ENCODE measurements at regions not wholly inside any gene's neighbourhood (a gene's known extent, or its start where the extent isn't known, plus 50 kb on each side); places are given as distances from the start of the nearest gene placed in this dataset.

DNA sequence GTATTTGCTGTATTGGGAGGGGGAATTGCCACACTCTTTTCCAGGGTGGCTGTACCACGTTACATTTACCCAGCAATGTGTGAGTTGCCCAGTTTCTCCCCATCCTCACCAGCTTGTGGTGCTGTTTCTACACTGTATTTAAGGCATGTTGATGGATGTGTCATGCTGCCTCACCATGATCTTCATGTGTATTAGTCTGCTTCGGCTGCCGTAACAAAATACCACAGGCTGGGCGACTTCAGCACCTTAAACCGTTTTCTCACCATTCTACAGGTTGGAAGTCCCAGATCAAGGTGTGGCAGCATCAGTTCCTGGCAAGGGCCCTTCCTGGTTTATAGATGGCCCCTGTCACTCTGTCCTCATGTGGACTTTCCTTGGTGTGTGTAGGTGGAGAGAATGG is 169.7 kb downstream of the IGLL1 start:
- no peak for DNase-seq (ENCODE audit: low read depth, low spot score)

DNA sequence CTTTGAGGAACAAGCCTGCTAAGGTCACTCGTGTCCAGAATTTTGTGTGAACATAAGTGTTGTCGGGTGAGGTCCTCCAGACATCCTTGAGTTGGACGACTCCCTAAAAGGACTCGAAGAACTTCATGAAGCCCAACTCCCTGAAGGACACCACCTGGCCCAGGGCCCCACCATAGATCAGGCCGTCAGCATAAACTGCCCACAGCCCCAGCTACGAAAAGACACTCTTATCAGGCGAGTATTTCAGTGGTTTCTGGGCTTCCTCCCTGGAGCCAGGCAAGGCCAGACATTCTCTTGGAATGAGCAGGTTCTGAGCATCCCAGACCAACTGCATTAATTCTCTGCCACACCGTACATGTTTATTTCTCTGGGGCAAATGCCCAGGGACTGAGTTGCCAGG is 170.1 kb downstream of the IGLL1 start:
- no peak for DNase-seq (ENCODE audit: low read depth, low spot score)

DNA sequence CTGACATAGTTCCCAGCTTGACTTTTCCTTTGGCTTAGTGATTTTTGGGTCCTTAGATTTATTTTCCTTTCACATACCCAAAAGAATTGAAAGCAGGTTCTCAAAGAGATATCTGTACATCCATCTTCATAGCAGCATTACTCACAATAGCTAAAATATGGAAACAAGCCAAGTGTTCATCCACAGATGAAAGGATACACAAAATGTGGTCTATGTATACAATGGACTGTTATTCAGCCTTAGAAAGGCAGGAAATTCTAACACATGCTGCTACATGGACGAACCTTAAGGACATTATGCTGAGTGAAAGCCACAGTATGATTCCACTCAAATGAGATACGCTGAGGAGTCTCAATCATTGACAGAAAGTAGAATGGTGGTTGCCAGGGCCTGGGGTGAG is 171.8 kb downstream of the IGLL1 start:
- no peak for DNase-seq (ENCODE audit: low read depth, low spot score)

DNA sequence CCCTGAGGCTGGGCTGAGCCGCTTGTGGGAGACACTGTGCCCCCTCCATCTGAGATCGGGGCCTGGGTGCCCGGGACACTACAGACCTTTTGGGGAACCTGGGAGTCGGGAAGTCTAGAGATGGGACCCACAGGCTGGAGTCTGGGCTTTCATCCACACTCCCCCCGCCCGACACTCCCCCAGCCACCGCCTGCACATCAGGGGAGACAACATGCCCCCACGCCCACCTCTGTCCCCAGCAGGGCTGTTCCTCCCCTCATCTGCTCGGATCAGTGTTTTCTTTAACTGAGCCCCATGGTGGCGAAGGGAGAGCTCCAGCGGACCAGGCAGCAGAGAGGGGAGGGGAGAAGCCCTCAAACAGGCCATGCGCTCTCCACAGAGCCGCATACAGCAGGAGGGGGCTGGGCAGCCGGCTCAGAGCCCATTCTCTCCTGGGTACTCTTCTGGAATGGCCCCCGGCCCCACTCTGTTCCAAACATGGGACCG is 174.7 kb downstream of the IGLL1 start:
- DNase-seq (ENCODE audit: low read depth, low spot score), result no peak

DNA sequence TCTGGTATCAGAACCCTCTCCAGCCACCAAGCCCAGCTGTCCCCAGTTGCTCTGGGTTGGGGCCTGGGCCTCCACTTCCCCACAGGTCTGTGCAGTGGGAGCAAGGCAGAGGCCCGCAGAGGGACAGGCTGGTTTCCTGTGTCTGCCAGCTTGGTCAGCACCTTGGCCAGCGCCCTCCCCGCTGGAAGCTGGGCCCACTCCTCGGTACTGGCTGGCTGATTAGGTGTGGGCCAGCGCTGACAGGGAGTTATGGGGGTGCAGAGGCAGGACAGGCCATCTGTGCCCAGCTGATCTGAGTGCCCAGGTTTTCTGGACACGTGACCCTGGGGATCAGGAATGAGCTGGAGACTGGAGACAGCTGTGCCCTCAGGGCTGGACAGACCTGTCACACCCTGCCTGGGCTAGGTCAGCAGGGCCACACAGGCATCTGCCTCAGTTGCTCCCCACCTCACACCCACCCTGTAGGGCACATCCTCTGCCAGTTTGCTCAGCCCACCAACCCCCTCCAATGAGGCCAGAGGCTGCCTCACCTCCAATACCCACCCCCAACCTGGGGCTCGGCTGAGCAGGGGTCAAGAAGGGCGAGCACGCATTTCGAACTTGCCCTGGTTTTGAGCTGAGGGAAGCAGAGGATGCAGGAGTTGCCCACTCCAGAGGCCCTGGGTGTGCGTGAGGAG is 175.3 kb downstream of the IGLL1 start:
- no peak for DNase-seq (ENCODE audit: low read depth, low spot score)

DNA sequence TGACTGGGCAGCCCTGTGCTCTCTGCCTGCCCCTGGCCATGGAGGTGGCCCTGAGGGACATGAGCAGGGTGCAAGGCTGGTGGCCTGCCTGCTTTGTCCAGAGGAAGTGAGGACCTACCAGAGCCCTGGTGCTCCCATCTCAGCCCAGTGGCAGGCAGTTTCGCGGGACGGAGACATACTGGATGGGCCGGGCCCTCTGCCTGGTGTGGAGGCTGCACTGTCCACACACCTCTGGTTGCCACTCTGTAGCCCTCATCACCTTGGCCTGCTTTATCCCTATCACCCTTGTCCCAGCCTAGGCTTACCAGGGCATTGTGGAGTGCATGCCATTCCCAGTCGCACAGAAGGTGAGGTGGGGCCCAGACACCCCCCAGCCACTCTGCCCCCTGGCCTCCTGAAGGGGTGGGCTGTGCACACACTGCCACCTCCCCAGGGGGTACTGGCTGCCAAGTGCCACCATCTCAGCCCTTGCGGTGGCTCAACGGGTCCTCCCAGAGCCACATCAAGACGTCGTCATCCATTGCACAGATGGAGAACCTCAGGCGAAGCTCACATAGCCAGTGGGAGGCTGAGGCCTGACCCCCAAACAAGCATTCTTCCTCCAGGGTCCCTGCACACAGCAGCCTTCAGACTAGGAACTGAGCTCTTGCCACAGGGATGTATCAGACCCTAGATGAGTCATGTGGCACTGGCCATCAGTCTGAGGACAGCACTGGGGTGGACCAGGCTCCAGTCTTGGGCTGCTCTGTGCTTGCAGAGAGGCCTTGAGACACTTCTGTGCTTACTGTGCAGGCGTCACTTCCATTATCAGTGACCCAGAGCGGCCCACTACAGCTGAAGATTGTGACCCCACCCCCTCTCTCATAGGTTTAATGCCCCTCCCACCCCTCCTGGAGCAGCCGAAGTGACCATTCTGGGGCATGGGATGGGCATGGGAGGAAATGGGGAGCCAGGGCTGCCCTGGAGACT is 176.1 kb downstream of the IGLL1 start:
- no peak for DNase-seq (ENCODE audit: low read depth, low spot score)

DNA sequence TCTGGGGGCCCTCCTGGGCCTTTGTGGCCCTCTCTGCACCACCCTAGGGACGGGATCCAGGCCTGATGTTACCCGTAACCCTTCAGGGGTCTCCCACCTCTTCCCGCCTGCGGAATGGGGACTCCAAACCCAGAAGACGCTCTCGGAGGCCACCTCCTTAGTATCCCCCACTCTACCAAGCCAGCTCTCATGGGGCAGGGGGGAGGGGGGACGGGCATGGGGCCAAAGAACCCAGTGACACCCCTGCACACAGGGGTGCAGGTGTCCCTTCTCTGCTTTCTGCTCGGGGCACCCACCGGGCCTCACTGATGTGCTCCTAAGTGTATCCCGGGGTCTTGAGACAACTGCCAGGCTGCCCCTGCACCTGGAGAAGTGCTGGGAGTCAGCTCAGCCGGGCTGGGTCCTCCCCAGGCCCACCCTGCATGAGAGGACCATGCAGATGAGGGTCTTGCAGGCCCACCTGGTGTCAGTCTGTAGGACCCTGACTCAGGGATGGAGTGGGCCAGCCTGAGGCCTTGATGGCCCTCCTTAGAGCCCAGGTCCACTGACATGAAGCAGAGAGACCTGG is 176.9 kb downstream of the IGLL1 start:
- DNase-seq (ENCODE audit: low read depth, low spot score), result no peak

DNA sequence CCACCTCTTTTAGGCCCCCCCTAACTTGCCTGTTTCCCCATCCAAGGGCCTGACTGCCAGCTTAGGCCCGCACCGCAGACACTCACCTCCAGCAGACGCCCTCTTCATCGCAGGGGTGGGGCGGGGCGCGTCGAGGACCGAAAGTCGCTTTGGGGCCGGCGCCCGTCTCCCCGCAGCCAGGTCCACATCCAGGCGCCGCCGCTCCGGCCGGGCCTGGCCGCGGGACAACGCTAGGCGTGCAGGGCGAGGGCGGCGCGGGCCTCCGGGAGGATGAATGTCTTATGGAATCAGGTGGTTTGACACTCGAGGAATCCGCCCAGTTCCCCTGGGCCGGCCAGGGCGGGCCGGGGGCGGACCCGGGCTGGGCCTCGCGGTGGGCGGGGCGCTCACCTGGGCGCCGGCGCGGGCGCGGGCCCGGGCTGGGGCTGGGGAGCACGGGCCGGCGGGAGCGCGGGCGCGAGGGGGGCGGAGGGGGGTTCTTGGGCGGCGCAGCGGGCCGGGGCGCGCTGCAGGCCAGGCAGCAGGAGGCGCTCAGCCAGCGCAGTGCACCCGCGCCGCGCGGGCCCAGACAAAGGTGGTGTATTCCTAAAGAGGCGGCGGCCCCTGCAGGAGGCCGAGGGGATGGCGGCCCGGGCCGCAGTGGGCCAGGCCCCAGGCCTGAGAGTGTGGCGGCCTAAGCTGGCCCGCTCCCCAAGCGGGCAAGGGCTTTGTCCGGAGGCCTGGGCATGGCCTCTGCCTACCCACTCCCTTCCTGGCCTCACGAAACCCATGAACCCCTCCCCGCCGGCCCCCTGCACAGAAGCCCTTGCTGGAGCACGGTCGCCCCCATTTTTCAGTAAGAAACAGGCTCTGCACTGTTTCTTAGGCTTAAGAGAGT is 177.6 kb downstream of the IGLL1 start:
- DNase-seq (ENCODE audit: low read depth, low spot score), result no peak

DNA sequence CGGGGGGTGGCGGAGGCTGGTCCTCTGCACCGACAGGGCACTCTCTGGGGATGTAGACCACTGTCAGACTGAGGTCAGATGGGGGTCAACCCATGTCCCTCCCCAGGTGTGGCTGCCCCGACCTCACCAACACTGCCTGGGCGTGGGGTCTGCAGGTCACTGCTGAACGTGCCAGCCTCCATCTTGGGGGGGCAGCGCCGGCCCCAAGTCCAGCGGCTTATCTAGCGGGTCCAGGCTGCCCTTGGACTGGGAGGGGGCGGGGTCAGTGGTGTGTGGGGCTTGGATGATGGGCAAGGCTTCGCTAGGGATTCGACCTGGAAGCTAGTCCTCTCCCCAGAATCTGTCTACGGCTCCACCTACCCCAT is 178.2 kb downstream of the IGLL1 start:
- DNase-seq (ENCODE audit: low read depth, low spot score), result no peak

DNA sequence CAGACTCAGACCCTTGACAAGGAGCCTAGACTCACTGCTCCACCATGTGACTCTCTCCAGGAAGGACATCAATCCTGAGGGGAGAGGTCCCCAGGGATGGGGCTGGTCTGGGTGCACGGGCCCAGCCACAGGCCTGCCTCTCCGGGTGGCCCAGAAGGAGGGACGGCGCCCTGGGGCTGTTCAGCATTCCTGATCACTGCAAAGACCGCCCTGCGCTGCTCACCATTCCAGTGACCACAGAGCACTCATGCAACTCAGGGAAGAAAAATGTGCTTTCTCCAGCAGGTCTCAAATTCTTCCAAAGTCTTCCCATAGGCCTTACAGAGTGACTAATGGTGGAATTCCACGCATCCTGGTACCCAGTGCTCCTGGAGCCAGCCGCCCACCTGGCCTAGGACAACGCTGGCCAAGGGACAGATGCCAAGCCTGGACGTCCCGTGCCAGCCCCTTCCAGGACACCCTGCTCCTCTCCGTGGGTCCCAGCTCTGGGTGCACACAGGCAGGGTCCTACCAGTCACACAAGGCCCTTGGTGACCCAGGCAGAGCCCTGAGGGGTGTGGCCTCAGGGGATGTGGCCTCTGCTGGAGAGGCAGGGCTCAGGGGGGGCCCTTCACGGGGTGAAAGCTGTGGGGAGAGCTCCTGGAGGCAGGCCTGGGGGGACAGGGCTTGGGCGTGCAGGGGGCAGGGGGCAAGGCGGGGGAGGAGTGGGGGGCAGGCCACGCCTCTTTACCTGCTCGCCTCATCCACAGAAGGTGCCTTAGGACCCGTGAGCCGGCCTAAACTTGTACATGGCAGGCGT is 178.8 kb downstream of the IGLL1 start:
- DNase-seq (ENCODE audit: low read depth, low spot score), result no peak

DNA sequence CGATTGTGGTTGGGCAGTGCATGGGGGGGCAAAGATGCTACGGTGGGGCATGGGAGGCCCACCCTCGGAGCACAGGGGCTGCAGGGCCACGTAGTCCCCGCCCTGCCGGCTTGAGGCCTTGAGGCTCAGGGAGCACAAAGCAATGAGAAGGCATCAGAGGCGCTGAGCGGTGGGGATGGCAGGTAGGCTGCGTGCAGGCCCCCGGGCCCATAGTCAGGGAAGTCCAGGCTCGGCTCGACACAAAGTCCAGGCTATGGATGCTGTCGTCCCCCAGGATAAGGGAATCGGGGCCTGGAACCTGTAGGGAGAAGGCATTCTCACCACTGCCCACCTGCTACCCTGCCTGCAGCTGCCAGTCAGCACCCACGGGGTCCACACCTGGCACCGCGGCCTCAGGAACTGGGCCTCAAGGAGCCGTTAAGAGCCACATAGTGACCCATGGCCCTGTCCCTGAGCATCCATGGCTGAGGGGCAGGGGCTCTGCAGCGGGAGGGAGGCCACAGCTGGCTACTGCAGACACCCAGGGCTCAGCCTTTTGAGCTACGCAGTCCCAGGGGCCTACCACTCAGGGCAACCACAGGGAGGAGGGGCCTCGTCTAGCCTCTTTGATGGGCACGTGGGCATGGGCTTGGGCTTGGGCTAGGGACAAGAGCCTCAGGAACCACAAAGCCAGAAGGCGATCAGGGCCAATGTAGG is 179.7 kb downstream of the IGLL1 start:
- no peak for DNase-seq (ENCODE audit: low read depth, low spot score)

DNA sequence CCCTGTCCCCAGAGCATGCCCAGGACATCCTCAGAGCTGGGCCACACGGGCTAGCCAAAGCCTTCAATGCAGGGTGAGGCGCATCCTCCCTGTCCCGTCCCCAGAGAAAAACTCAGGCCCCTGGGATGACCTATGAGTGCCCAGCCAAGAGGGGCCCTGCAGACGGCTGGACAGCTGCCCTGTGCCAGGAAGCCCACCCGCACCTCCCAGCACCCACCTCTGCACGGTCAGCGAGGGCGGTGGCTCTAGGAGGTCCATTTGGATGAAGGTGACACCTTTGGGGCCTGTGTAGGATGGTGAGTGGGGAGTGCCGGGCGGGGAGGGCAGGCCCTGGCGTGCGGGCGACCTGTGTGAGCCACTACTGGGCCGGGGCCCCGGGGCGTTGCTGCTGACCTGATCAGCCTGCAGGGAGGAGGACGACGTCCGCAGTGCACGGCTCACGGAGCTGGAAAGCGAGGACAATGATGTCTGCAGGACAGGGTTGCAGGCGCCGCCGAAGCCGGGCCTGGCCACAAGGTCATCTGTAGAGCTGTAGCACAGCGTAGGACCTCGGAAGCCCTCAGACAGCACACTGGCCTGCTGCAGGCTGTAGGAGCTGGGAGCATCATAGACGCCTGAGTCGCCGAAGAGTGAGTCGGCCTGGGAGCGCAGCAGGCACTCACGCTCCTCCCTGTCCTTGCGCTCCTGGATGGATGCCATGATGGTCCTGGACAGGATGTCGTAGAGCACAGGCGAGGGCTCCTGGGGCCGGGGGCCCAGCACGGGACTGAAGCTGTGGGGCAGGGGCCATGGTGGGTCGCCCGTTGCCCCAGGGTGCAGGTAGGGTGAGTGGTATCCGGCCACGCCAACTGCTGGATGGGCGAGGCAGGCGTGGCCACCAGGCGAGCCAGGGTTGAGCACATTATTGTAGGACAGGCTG is 180.5 kb downstream of the IGLL1 start:
- DNase-seq (ENCODE audit: low read depth, low spot score), result no peak

DNA sequence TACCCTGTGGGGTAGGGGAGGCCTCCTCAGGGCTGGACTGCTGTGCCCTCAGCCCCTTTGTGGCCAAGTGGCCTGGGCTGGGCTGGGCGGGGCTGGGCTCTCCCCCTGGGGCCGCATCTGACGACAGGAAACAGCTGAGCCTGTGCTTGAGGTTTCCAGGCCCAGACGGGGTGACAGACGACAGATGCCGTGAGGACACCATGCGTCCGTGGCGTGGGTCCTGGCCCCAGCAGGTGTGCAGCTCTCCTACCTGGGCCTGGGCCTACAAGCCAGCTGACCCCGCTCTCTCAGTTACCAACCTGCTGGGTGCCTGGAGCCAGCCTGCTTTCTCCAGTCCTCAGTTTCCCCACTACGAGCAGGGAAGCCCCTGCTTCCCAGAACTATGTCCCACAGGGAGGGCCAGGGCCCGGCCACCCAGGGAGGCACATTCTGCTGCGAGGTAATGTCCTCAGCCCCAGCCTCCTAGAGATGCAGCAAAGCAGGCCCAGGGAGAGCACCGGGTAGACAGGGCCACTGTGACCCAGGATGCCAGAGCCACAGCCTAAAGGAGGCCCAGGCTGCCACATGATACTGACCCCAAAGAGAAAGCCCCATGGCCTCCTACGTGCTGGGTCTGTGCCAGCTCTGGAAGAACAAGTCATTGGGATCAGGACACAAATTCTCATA is 181.3 kb downstream of the IGLL1 start:
- no peak for DNase-seq (ENCODE audit: low read depth, low spot score)

DNA sequence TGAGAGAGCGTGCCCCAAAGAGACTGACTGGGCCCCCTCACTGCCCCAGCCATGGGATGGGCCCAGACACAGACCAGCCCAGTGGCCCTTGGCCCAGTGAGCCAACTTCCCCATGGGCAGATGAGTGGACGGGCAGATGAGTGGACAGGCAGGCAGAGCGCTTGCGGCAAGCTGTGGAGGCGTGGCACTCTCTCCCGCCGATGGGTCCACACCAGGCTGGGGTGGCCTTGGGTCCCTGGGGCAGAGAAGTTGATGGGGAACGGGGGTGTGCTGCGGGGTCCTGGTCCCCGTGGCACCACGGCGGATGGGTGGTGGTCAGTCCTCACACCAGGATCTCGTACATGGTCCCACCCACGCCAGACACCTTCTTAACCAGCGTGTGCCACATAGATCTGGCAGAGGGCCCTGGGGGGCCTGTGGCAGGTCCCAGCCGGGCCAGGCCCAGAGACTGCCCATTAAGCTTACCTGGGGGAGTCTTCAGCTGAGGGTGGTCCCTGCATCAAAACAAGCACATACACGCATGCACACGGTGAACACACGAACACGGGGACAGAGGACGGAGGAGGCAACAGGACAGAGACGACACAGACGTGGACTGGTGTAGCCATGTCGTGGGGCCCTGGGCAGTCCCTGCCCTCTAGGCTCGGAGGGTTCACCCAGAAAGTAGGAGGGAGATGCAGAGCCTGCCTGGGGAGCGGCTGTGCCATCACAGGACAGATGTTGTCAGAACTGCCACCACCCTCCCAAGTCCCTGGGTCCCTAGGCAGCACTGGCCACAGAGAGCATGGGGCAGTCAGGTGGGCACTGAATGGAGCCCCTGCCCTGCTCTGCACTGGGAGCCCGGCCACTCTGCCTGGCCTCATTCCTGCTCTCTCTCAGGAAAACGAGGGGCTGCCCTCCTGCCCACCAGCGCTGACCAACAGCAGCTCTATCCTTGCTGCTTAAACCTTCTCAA is 182.2 kb downstream of the IGLL1 start:
- no peak for DNase-seq (ENCODE audit: low read depth, low spot score)

DNA sequence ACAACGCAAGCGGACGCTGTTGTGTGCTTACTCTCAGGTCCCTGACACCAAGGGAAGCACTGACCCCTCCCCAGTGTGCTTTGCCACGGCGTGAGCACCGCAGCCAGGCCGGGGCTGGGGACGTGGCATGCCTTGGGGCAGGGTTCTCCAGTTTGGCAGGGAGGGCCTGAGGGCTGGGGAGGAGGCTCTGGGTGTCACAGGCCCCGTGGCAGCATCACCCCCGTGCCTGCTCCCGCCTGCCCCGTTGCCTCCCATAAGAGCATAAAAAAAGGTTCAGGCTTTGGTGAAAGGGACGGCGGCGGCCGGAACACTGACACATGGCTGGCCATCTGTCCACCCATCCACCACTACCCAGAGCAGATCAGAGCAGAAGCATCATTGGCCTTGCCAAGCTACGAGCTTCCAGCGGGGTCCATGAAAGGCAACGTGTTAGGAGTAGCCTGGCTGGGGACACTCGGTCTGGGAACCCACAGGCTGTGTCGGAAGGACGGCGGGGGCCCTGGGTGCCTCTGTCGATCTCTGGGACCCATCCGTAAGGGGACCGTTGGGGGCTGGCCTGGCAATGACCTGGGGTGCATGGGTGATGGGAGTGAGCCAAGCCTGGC is 183.0 kb downstream of the IGLL1 start:
- DNase-seq (ENCODE audit: low read depth, low spot score), result no peak

DNA sequence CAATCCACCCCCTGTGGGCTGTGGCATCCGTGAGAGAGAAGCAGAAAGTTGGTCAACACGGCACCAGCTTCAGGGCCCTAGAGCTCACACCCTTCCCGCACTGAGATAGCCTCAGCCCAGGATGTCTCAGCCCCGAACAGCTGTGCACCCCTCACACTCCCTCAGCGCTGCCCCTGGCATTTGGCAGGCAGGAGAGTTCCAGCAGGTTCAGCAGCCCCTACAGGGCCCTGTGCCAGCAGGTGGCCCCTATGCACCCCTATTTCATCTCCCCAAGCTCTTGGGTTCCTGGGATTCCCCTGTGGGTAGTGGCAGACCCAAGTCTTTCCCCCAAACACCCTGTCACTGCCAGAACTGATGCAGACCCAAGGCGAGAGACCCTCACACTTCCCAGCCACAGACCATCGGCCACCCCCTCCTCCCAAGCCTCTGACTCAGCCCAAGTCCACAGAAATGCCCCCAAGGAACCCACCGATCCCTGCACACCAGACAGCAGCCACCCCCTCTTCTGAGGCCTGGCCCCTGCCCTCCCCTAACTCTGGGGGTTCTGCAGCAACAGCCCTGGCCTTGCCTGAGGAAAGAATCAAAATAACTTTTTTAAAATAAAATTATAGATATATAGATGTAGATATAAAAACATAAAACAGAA is 183.6 kb downstream of the IGLL1 start:
- no peak for DNase-seq (ENCODE audit: low read depth, low spot score)
